ENCODE measurements at regions not wholly inside any gene's neighbourhood (a gene's known extent, or its start where the extent isn't known, plus 50 kb on each side); places are given as distances from the start of the nearest gene placed in this dataset.

GRCh38 chr15:94127006-94127405 is 104.4 kb upstream of the MCTP2 start:
- Histone ChIP-seq H3K36me3 (no peaks in the 10 kb centered on the region), H3K4me3 (no peak overlapping the region), H3K27me3 (no peaks in the 10 kb centered on the region), H3K4me1 (peaks cover 0 to 13% (median 0%) of the 10 kb centered on the region in 12 donors), H3K27ac (no peak overlapping the region), H3K9me3 (peaks cover 0 to 2% (median 0%) of the 10 kb centered on the region in 12 donors)
- WGBS, 4 donors = 27 to 38% (median 33%) methylated on average over 3 of the region's 3 CpGs
- intact Hi-C loops (cut with DNase I) = loop anchor here in 2 of 10 donors (10.0 kb wide), 2 partner anchors 982 to 1332 kb away; no protein-coding TSS in a partner anchor
- TF ChIP-seq CTCF (IDR thresholded peaks at IDR 0.05) (no peak), POLR2A (IDR thresholded peaks at IDR 0.05) (no peak)
- DNase-seq (no peak), ATAC-seq (no peak)

- WGBS, 4 donors = 80 to 88% (median 88%) methylated on average over 2 of the region's 2 CpGs
- no peak for ATAC-seq
- no peaks in the 10 kb centered on the region for H3K27me3 ChIP-seq
- peak overlapping the region in 2 of 12 donors; percentile 26 to 49 for H3K27ac ChIP-seq
- no peaks in the 10 kb centered on the region for H3K9me3 ChIP-seq
- H3K36me3 ChIP-seq = no peaks in the 10 kb centered on the region
- peaks cover 0 to 13% (median 0%) of the 10 kb centered on the region in 12 donors for H3K4me1 ChIP-seq
- intact Hi-C loops (cut with DNase I) = loop anchor here in 2 of 10 donors (10.0 kb wide), 2 partner anchors 981 to 1331 kb away; no protein-coding TSS in a partner anchor
- TF ChIP-seq POLR2A (IDR thresholded peaks at IDR 0.05) = no peak
- no peak for TF ChIP-seq CTCF (IDR thresholded peaks at IDR 0.05)
- peak in 1 of 5 donors; percentile 23 for DNase-seq
- no peak overlapping the region for H3K4me3 ChIP-seq
Measured at GRCh38 chr15:94125698-94126097, 105.7 kb upstream of the MCTP2 start.

DNA sequence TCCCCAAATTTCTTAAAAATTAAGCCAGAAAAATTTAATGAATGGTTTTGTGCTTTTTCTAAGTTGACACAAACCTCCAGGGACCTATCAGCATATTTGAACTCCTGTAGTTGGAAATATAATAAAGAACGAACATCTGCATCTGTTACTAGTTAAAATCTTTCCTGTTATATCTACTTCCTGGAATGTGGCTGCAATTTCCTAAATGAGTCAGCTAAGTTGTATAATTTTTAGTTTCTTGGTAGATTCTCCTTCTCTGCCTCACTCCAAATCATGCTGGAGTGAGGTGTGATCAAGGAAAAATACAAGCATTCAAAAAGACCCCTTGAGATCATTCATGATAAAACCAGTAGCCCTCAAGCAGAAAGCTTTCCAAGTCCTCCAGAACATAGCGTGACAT is 106.2 kb upstream of the MCTP2 start:
- TF ChIP-seq CTCF (IDR thresholded peaks at IDR 0.05) (no peak), POLR2A (IDR thresholded peaks at IDR 0.05) (no peak)
- intact Hi-C loops (cut with DNase I) = loop anchor here in 2 of 10 donors (10.0 kb wide), 2 partner anchors 980 to 1330 kb away; no protein-coding TSS in a partner anchor
- Histone ChIP-seq H3K4me1 (peaks cover 0 to 13% (median 0%) of the 10 kb centered on the region in 12 donors), H3K4me3 (no peak overlapping the region), H3K36me3 (no peaks in the 10 kb centered on the region), H3K9me3 (no peaks in the 10 kb centered on the region), H3K27ac (peak overlapping the region in 2 of 12 donors; percentile 26 to 49), H3K27me3 (no peaks in the 10 kb centered on the region)
- WGBS, 4 donors = 54 to 67% (median 61%) methylated on average over 2 of the region's 2 CpGs
- DNase-seq (no peak), ATAC-seq (peak in 2 of 4 donors; percentile 22 to 51)

- Histone ChIP-seq H3K27ac (no peak overlapping the region), H3K9me3 (no peaks in the 10 kb centered on the region), H3K27me3 (no peaks in the 10 kb centered on the region), H3K4me3 (no peak overlapping the region), H3K36me3 (no peaks in the 10 kb centered on the region), H3K4me1 (peaks cover 0 to 13% (median 1%) of the 10 kb centered on the region in 12 donors)
- whole genome bisulfite sequencing, 4 donors = 70 to 90% (median 80%) methylated on average over 4 of the region's 4 CpGs
- TF ChIP-seq CTCF (IDR thresholded peaks at IDR 0.05) (no peak), POLR2A (IDR thresholded peaks at IDR 0.05) (no peak)
- intact Hi-C loops (cut with DNase I) = loop anchor here in 6 of 10 donors (5.0 to 10.0 kb wide), 6 partner anchors 125 to 1328 kb away; partner anchors contain the start of gene RGMA (in 1 of the 6)
- ATAC-seq (no peak), DNase-seq (no peak)
Measured at GRCh38 chr15:94122516-94122915, 108.8 kb upstream of the MCTP2 start.
